WTC11 (cell line): ENCODE measurements at regions not wholly inside any gene's neighbourhood (a gene's known extent, or its start where the extent isn't known, plus 50 kb on each side); places are given as distances from the start of the nearest gene placed in this dataset.

Experiments used
- ATAC-seq: fragments of 200-7000 bp; cut with Tn5 transposase; 2 replicates; pipeline ENCODE4 v1.10.0; 2021; ENCODE audit warnings: mild to moderate bottlenecking, moderate library complexity
- CTCF ChIA-PET: fragments of 300-600 bp; sonication (Branson Sonifier 250); formaldehyde crosslinking; loops from one replicate; lab custom pipeline; 2021; ENCODE audit warnings: antibody characterized with exemption; lab: Charles Lee
- POLR2A ChIA-PET: fragments of 350-600 bp; sonication (Branson Sonifier 250); formaldehyde crosslinking; loops from one replicate; lab custom pipeline; 2021; ENCODE audit warnings: antibody characterized with exemption; lab: Charles Lee
- DNase-seq: peaks from one replicate; pipeline ENCODE4 v3.0.0; 2021; ENCODE audit warnings: low spot score
- H3K27ac Mint-ChIP-seq: 2 replicates; pipeline ENCODE4 v1.8.0; 2021; ENCODE audit warnings: mixed read lengths
- H3K27me3 Mint-ChIP-seq: 2 replicates; pipeline ENCODE4 v1.8.0; 2021; ENCODE audit warnings: low read depth, mild to moderate bottlenecking, moderate library complexity, mixed read lengths
- H3K36me3 Mint-ChIP-seq: 2 replicates; pipeline ENCODE4 v1.8.0; 2021; ENCODE audit warnings: mixed read lengths
- H3K4me1 Mint-ChIP-seq: 2 replicates; pipeline ENCODE4 v1.8.0; 2022; ENCODE audit warnings: mixed read lengths
- H3K4me3 Mint-ChIP-seq: 2 replicates; pipeline ENCODE4 v1.8.0; 2021; ENCODE audit warnings: mild to moderate bottlenecking, moderate library complexity, mixed read lengths
- H3K9me3 Mint-ChIP-seq: 2 replicates; pipeline ENCODE4 v1.8.0; 2021; ENCODE audit warnings: mixed read lengths
- ATF1 ChIP-seq: sonication (generic); formaldehyde crosslinking; IDR thresholded peaks from 2 replicates; pipeline ENCODE4 v1.8.1; 2023; ENCODE audit warnings: mild to moderate bottlenecking, moderate library complexity, missing genetic modification reagents
- FOXJ3 ChIP-seq: sonication (generic); formaldehyde crosslinking; IDR thresholded peaks from 2 replicates; pipeline ENCODE4 v1.9.0; 2021; ENCODE audit warnings: missing genetic modification reagents, mild to moderate bottlenecking, borderline replicate concordance
- FOXK1 ChIP-seq: sonication (generic); formaldehyde crosslinking; IDR thresholded peaks from 2 replicates; pipeline ENCODE4 v1.8.0; 2022; ENCODE audit warnings: mild to moderate bottlenecking, moderate library complexity, missing genetic modification reagents
- FOXP1 ChIP-seq: sonication (generic); formaldehyde crosslinking; IDR thresholded peaks from 2 replicates; pipeline ENCODE4 v1.8.0; 2022; ENCODE audit warnings: missing genetic modification reagents, mild to moderate bottlenecking, moderate library complexity, borderline replicate concordance
- GRHL2 ChIP-seq: fragments of 250-450 bp; sonication (Bioruptor Pico); IDR thresholded peaks from 2 replicates; pipeline ENCODE4 v1.8.0; 2022; ENCODE audit warnings: mild to moderate bottlenecking, moderate library complexity; ENCODE audit not compliant: insufficient replicate concordance, severe bottlenecking
- HMGA2 ChIP-seq: fragments of 250-450 bp; sonication (Bioruptor Pico); IDR thresholded peaks from 2 replicates; pipeline ENCODE4 v1.4.0; 2021; ENCODE audit warnings: mild to moderate bottlenecking, moderate library complexity
- MXD4 ChIP-seq: fragments of 250-450 bp; sonication (Bioruptor Pico); IDR thresholded peaks from 2 replicates; pipeline ENCODE4 v1.8.0; 2021; ENCODE audit warnings: mild to moderate bottlenecking, moderate library complexity, borderline replicate concordance
- OVOL2 ChIP-seq: fragments of 250-450 bp; sonication (Bioruptor Pico); IDR thresholded peaks from 2 replicates; pipeline ENCODE4 v1.9.0; 2021; ENCODE audit warnings: mild to moderate bottlenecking, borderline replicate concordance
- SOX15 ChIP-seq: fragments of 250-450 bp; sonication (Bioruptor Pico); IDR thresholded peaks from 2 replicates; pipeline ENCODE4 v1.9.0; 2021; ENCODE audit warnings: mild to moderate bottlenecking
- TCF7 ChIP-seq: sonication (generic); formaldehyde crosslinking; IDR thresholded peaks from 2 replicates; pipeline ENCODE4 v1.8.0; 2022; ENCODE audit warnings: mild to moderate bottlenecking, low read depth, missing genetic modification reagents, moderate library complexity
- TP53 ChIP-seq: sonication (generic); formaldehyde crosslinking; IDR thresholded peaks from 2 replicates; pipeline ENCODE4 v1.8.1; 2023; ENCODE audit warnings: mild to moderate bottlenecking, missing genetic modification reagents
- ZBTB21 ChIP-seq: sonication (generic); formaldehyde crosslinking; IDR thresholded peaks from 2 replicates; pipeline ENCODE4 v1.8.1; 2023; ENCODE audit warnings: mild to moderate bottlenecking, missing genetic modification reagents, borderline replicate concordance
- ZNF121 ChIP-seq: sonication (generic); formaldehyde crosslinking; IDR thresholded peaks from 2 replicates; pipeline ENCODE4 v1.8.0; 2023; ENCODE audit warnings: missing genetic modification reagents
- ZNF219 ChIP-seq: sonication (generic); formaldehyde crosslinking; IDR thresholded peaks from 2 replicates; pipeline ENCODE4 v1.8.0; 2023; ENCODE audit warnings: missing genetic modification reagents, mild to moderate bottlenecking, borderline replicate concordance
- ZNF232 ChIP-seq: sonication (generic); formaldehyde crosslinking; IDR thresholded peaks from 2 replicates; pipeline ENCODE4 v1.8.0; 2022; ENCODE audit warnings: mild to moderate bottlenecking, missing genetic modification reagents
- ZNF263 ChIP-seq: sonication (generic); formaldehyde crosslinking; IDR thresholded peaks from 2 replicates; pipeline ENCODE4 v1.8.1; 2022; ENCODE audit warnings: low read depth, mild to moderate bottlenecking, moderate library complexity, missing genetic modification reagents
- TF ChIP-seq, protein P1 (sequence below): sonication (generic); formaldehyde crosslinking; IDR thresholded peaks from 2 replicates; pipeline ENCODE4 v1.8.1; 2022; ENCODE audit warnings: missing genetic modification reagents, borderline replicate concordance
- TF ChIP-seq, protein P2 (sequence below): sonication (generic); formaldehyde crosslinking; conservative IDR thresholded peaks from 2 replicates; pipeline ENCODE4 v1.8.1; 2022; ENCODE audit warnings: mild to moderate bottlenecking, missing genetic modification reagents
- TF ChIP-seq, protein P3 (sequence below): sonication (generic); formaldehyde crosslinking; IDR thresholded peaks from 2 replicates; pipeline ENCODE4 v1.8.0; 2022; ENCODE audit warnings: mild to moderate bottlenecking, missing genetic modification reagents
- TF ChIP-seq, protein P4 (sequence below): fragments of 250-450 bp; sonication (Bioruptor Pico); IDR thresholded peaks from 2 replicates; pipeline ENCODE4 v2.1.2; 2022; ENCODE audit warnings: mild to moderate bottlenecking, moderate library complexity
- TF ChIP-seq, protein P5 (sequence below): sonication (generic); formaldehyde crosslinking; IDR thresholded peaks from 2 replicates; pipeline ENCODE4 v1.8.0; 2022; ENCODE audit warnings: missing genetic modification reagents
- TF ChIP-seq, protein P6 (sequence below): sonication (generic); formaldehyde crosslinking; IDR thresholded peaks from 2 replicates; pipeline ENCODE4 v1.8.0; 2022; ENCODE audit warnings: mild to moderate bottlenecking, missing genetic modification reagents

DNA sequence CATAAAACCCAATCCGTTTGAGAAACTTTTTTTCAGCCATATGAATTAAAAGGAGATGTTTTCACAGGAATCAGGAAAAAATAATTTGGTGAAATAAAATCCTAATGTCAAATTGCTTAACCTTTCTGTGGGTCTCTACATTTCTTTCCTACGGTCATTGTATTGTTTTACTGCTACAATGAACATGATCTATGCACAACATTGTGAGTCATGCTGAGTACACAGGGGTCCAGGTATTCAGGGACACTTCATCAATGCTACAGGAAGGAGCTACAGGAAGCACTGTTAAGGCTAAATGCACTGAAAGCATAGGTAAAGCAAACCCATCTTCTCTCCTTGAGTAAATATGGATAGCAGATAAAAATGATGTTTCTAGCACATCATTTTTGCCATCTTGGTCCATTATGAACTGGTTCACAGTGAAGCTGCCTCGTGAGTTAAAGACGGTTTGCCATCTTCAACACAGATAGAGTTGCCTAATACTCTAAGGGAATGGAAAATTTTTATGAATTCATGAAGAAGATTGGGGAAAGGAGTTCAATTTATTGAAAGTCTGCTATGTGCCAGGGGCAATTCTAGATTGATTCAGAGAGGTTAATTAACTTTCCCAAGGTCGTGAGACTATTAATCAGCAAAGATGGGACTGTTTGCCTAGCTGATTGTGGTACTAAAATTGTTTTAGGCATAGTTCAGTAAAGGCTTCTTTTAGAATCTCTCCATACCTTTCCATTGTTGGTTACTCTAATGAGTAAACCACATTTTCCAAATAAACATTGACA, 85.5 kb downstream of the DIRAS2 start:
- no peak for DNase-seq
- ATAC-seq = no peak
- POLR2A ChIA-PET = no interaction called here
- H3K27ac Mint-ChIP-seq = no peak overlapping the region
- no peak overlapping the region for H3K4me3 Mint-ChIP-seq
- TF ChIP-seq, protein P1, sequence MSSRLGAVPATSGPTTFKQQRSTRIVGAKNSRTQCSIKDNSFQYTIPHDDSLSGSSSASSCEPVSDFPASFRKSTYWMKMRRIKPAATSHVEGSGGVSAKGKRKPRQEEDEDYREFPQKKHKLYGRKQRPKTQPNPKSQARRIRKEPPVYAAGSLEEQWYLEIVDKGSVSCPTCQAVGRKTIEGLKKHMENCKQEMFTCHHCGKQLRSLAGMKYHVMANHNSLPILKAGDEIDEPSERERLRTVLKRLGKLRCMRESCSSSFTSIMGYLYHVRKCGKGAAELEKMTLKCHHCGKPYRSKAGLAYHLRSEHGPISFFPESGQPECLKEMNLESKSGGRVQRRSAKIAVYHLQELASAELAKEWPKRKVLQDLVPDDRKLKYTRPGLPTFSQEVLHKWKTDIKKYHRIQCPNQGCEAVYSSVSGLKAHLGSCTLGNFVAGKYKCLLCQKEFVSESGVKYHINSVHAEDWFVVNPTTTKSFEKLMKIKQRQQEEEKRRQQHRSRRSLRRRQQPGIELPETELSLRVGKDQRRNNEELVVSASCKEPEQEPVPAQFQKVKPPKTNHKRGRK = no peak
- TF ChIP-seq ZNF219 (no peak), ZNF263 (CRISPR knock-in tag) (no peak), ZBTB21 (CRISPR knock-in tag) (no peak), GRHL2 (CRISPR knock-in tag) (no peak), FOXJ3 (CRISPR knock-in tag) (no peak), TP53 (CRISPR knock-in tag) (no peak)
- TF ChIP-seq, protein P2, sequence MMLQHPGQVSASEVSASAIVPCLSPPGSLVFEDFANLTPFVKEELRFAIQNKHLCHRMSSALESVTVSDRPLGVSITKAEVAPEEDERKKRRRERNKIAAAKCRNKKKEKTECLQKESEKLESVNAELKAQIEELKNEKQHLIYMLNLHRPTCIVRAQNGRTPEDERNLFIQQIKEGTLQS (CRISPR knock-in tag) = no peak
- TF ChIP-seq, protein P3, sequence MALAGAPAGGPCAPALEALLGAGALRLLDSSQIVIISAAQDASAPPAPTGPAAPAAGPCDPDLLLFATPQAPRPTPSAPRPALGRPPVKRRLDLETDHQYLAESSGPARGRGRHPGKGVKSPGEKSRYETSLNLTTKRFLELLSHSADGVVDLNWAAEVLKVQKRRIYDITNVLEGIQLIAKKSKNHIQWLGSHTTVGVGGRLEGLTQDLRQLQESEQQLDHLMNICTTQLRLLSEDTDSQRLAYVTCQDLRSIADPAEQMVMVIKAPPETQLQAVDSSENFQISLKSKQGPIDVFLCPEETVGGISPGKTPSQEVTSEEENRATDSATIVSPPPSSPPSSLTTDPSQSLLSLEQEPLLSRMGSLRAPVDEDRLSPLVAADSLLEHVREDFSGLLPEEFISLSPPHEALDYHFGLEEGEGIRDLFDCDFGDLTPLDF (CRISPR knock-in tag) = no peak
- H3K4me1 Mint-ChIP-seq = 0 out of 2 replicates have a peak, but pooled peaks cover 4% of the 10 kb centered on the region
- H3K36me3 Mint-ChIP-seq = no peaks in the 10 kb centered on the region
- CTCF ChIA-PET = interaction anchor here (0.6 kb wide), 1 partner anchor 115 kb away, joined by 4 read pairs; no protein-coding TSS in a partner anchor
- H3K27me3 Mint-ChIP-seq = no peaks in the 10 kb centered on the region
- peaks cover 16% of the 10 kb centered on the region for H3K9me3 Mint-ChIP-seq

DNA sequence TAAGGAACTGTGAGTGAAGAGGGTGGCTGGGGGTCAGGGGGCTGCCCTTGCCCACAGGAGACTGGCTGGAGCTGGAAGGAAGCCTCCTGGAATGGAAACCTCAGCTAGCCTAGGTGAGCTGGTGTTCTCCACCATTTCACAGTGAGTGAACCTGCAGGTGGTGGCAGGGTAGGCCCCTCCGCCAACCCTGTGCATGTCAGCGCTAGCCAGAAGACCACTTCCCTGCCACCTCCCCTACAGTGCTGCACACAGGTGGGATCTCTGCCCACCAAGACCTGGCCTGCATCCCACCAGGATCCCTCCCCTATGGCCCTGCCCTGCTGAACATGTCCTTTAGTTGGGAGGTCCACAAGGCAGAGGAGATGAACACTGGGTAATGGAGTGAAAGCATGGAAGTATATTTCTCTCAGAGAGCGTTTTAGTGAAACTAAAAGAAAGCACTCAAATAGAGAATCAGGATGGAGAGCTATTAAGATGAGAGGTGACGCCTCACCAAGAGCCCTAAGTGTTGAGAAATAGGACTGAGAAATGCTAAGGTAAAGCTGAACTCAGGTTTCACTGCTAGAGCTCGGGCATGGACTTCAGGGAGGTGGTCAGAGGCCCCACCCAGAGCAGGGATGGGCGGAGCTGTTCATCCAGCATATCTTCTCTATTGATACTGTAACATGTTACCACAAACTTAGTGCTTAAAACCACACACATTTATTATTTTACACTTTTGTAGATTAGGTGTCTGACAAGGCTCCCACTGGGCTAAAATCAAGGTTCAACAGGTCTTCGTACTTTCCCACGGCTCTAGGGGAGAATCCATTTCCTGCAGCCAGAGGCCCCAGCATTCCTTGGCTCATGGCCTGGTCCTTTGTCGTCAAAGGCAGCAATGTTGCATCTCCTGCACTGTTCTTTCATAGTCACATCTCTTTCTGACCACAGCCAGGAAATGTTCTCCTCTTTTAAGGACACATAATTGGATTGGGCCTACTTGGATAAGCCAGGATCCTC, 83.2 kb downstream of the DIRAS2 start:
- Mint-ChIP-seq H3K27ac (no peak overlapping the region), H3K4me3 (no peak overlapping the region), H3K36me3 (no peaks in the 10 kb centered on the region), H3K9me3 (peaks cover 16% of the 10 kb centered on the region), H3K27me3 (no peaks in the 10 kb centered on the region), H3K4me1 (0 out of 2 replicates have a peak, but pooled peaks cover 4% of the 10 kb centered on the region)
- no peak for DNase-seq
- ChIA-PET POLR2A (no interaction called here), CTCF (no interaction called here)
- no peak for ATAC-seq
- TF ChIP-seq MXD4 (CRISPR knock-in tag) (no peak), ZNF232 (CRISPR knock-in tag) (no peak), ATF1 (CRISPR knock-in tag) (no peak), ZNF121 (CRISPR knock-in tag) (no peak), ZBTB21 (CRISPR knock-in tag) (no peak), FOXP1 (no peak), FOXK1 (no peak), OVOL2 (CRISPR knock-in tag) (no peak), HMGA2 (CRISPR knock-in tag) (no peak), ZNF263 (CRISPR knock-in tag) (no peak), SOX15 (CRISPR knock-in tag) (no peak), TCF7 (CRISPR knock-in tag) (no peak)
- TF ChIP-seq, protein P4, sequence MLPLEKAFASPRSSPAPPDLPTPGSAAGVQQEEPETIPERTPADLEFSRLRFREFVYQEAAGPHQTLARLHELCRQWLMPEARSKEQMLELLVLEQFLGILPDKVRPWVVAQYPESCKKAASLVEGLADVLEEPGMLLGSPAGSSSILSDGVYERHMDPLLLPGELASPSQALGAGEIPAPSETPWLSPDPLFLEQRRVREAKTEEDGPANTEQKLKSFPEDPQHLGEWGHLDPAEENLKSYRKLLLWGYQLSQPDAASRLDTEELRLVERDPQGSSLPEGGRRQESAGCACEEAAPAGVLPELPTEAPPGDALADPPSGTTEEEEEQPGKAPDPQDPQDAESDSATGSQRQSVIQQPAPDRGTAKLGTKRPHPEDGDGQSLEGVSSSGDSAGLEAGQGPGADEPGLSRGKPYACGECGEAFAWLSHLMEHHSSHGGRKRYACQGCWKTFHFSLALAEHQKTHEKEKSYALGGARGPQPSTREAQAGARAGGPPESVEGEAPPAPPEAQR = no peak
- TF ChIP-seq, protein P5, sequence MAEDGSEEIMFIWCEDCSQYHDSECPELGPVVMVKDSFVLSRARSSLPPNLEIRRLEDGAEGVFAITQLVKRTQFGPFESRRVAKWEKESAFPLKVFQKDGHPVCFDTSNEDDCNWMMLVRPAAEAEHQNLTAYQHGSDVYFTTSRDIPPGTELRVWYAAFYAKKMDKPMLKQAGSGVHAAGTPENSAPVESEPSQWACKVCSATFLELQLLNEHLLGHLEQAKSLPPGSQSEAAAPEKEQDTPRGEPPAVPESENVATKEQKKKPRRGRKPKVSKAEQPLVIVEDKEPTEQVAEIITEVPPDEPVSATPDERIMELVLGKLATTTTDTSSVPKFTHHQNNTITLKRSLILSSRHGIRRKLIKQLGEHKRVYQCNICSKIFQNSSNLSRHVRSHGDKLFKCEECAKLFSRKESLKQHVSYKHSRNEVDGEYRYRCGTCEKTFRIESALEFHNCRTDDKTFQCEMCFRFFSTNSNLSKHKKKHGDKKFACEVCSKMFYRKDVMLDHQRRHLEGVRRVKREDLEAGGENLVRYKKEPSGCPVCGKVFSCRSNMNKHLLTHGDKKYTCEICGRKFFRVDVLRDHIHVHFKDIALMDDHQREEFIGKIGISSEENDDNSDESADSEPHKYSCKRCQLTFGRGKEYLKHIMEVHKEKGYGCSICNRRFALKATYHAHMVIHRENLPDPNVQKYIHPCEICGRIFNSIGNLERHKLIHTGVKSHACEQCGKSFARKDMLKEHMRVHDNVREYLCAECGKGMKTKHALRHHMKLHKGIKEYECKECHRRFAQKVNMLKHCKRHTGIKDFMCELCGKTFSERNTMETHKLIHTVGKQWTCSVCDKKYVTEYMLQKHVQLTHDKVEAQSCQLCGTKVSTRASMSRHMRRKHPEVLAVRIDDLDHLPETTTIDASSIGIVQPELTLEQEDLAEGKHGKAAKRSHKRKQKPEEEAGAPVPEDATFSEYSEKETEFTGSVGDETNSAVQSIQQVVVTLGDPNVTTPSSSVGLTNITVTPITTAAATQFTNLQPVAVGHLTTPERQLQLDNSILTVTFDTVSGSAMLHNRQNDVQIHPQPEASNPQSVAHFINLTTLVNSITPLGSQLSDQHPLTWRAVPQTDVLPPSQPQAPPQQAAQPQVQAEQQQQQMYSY (CRISPR knock-in tag) = no peak
- TF ChIP-seq, protein P6, sequence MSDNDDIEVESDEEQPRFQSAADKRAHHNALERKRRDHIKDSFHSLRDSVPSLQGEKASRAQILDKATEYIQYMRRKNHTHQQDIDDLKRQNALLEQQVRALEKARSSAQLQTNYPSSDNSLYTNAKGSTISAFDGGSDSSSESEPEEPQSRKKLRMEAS (CRISPR knock-in tag) = no peak
